MM.1S (cell line): ENCODE measurements at regions not wholly inside any gene's neighbourhood (a gene's known extent, or its start where the extent isn't known, plus 50 kb on each side); places are given as distances from the start of the nearest gene placed in this dataset.
A peak's percentile ranks its signal among the peaks of the same experiment; 100 is the strongest.

ENCODE experiments used
- DNase-seq: peaks from one replicate; pipeline ENCODE4 v3.0.0-alpha.2; 2015
- H2AFZ ChIP-seq: fragments of 300-600 bp; sonication (generic); 2 replicates; pipeline ENCODE4 v1.6.0; 2016; ENCODE audit warnings: antibody characterized with exemption, low read length
- H3F3A ChIP-seq: fragments of 300-600 bp; sonication (generic); 2 replicates; pipeline ENCODE4 v1.6.1; 2016; ENCODE audit warnings: mild to moderate bottlenecking, antibody characterized with exemption, low read length, moderate library complexity, mixed read lengths; ENCODE audit not compliant: insufficient read depth
- H3K27ac ChIP-seq: fragments of 300-600 bp; sonication (generic); 2 replicates; pipeline ENCODE4 v1.5.1; 2016; ENCODE audit warnings: mild to moderate bottlenecking, low read length
- H3K27me3 ChIP-seq: fragments of 300-600 bp; sonication (generic); replicated peaks from 2 replicates; pipeline ENCODE4 v1.6.0; 2016; ENCODE audit warnings: low read length; ENCODE audit not compliant: insufficient read depth
- H3K36me3 ChIP-seq: fragments of 300-600 bp; sonication (generic); replicated peaks from 2 replicates; pipeline ENCODE4 v1.6.1; 2016; ENCODE audit warnings: mild to moderate bottlenecking, low read length, mixed read lengths; ENCODE audit not compliant: insufficient read depth
- H3K4me1 ChIP-seq: fragments of 300-600 bp; sonication (generic); 2 replicates; pipeline ENCODE4 v1.6.1; 2016; ENCODE audit warnings: low read length, mixed read lengths
- H3K4me2 ChIP-seq: fragments of 300-600 bp; sonication (generic); 2 replicates; pipeline ENCODE4 v1.6.0; 2016; ENCODE audit warnings: low read depth, low read length
- H3K4me3 ChIP-seq: fragments of 300-600 bp; sonication (generic); 2 replicates; pipeline ENCODE4 v1.5.1; 2016; ENCODE audit warnings: low read length, mixed read lengths
- H3K79me2 ChIP-seq: fragments of 300-600 bp; sonication (generic); 2 replicates; pipeline ENCODE4 v1.6.1; 2016; ENCODE audit warnings: mixed run types, low read length, mixed read lengths
- H3K9ac ChIP-seq: fragments of 300-600 bp; sonication (generic); 2 replicates; pipeline ENCODE4 v1.6.1; 2016; ENCODE audit warnings: low read length, mixed read lengths
- H3K9me2 ChIP-seq: fragments of 300-600 bp; sonication (generic); replicated peaks from 2 replicates; pipeline ENCODE4 v1.6.1; 2016; ENCODE audit warnings: mild to moderate bottlenecking, low read length, mixed read lengths; ENCODE audit not compliant: insufficient read depth
- H3K9me3 ChIP-seq: fragments of 300-600 bp; sonication (generic); replicated peaks from 2 replicates; pipeline ENCODE4 v1.6.1; 2016; ENCODE audit warnings: mild to moderate bottlenecking, low read length, mixed read lengths; ENCODE audit not compliant: insufficient read depth
- H4K20me1 ChIP-seq: fragments of 300-600 bp; sonication (generic); 2 replicates; pipeline ENCODE4 v1.6.1; 2016; ENCODE audit warnings: mild to moderate bottlenecking, low read length, moderate library complexity, mixed read lengths; ENCODE audit not compliant: insufficient read depth
- EZH2 ChIP-seq: fragments of 300-600 bp; sonication (generic); optimal IDR thresholded peaks from 2 replicates; pipeline ENCODE3; 2017; ENCODE audit warnings: low read depth, mild to moderate bottlenecking, antibody characterized with exemption, low read length, mixed read lengths
- EZH2phosphoT487 ChIP-seq: fragments of 300-600 bp; sonication (generic); IDR thresholded peaks from 2 replicates; pipeline ENCODE4 v1.6.1; 2018; ENCODE audit warnings: antibody characterized with exemption, low read length
- TF ChIP-seq, protein P1 (sequence below): fragments of 300-600 bp; sonication (generic); IDR thresholded peaks from 2 replicates; pipeline ENCODE4 v1.5.1; 2016; ENCODE audit warnings: antibody characterized with exemption, low read length, mixed read lengths

DNA sequence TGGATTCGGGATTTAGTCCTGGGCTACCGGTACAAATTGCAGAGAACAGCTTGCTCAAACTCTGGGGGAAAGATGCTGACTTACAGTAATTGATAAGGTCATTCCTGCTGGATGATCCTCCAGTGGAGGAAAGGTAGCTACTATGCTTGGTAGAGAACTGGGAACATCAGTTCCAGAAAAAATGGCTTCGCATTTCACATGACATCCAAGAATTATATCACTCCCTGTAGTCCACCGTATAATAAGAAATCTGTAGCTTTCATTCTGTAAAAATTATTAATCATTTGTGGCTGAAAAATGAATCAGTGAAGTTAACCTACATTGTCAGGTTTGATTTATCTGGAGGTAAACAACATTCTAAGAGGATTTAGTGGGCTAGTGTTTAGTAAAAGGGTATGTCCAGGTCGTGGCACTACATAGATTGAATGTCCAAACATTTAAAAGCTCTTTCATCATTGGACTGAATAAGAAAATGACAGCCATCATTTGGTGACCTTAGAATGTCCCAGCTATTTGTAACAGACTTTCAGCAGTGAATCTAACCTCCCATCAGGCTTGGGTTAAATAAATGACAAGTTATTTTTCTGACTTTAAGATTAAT lies 203.2 kb upstream of the TMCO5A start:
- H4K20me1 ChIP-seq, result no peaks in the 10 kb centered on the region
- H3K4me3 ChIP-seq, result no peak overlapping the region
- no peak overlapping the region for H3K27ac ChIP-seq
- no peaks in the 10 kb centered on the region for H3K36me3 ChIP-seq
- TF ChIP-seq, protein P1, sequence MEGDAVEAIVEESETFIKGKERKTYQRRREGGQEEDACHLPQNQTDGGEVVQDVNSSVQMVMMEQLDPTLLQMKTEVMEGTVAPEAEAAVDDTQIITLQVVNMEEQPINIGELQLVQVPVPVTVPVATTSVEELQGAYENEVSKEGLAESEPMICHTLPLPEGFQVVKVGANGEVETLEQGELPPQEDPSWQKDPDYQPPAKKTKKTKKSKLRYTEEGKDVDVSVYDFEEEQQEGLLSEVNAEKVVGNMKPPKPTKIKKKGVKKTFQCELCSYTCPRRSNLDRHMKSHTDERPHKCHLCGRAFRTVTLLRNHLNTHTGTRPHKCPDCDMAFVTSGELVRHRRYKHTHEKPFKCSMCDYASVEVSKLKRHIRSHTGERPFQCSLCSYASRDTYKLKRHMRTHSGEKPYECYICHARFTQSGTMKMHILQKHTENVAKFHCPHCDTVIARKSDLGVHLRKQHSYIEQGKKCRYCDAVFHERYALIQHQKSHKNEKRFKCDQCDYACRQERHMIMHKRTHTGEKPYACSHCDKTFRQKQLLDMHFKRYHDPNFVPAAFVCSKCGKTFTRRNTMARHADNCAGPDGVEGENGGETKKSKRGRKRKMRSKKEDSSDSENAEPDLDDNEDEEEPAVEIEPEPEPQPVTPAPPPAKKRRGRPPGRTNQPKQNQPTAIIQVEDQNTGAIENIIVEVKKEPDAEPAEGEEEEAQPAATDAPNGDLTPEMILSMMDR, result no peak
- TF ChIP-seq EZH2 (no peak), EZH2phosphoT487 (no peak)
- no peaks in the 10 kb centered on the region for H3K9me3 ChIP-seq
- H3F3A ChIP-seq, result no peaks in the 10 kb centered on the region
- H3K4me2 ChIP-seq, result no peak overlapping the region
- no peak for DNase-seq
- no peak overlapping the region for H2AFZ ChIP-seq
- no peaks in the 10 kb centered on the region for H3K4me1 ChIP-seq
- H3K9ac ChIP-seq, result no peak overlapping the region
- H3K79me2 ChIP-seq, result no peaks in the 10 kb centered on the region
- no peaks in the 10 kb centered on the region for H3K9me2 ChIP-seq
- H3K27me3 ChIP-seq, result no peaks in the 10 kb centered on the region

DNA sequence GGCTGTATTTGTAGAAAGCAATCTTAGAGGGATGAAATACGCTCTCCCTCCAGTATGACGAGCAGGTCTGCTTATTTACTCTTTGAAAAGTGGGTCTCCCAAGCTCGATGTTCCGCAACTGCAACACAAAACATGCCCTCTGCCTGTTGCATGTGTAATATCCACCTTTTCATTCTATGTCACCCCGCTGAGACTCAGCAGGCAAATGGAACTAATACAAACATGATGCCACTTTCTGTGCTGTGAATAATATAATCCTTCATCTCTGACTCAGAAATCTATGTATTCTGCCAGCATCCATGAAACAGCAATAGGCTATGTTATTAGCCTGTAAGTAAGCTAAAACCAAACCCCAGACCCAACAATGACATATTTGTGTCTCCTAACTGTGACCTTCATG lies 200.8 kb upstream of the TMCO5A start:
- Histone ChIP-seq H3K79me2 (no peaks in the 10 kb centered on the region), H3K36me3 (no peaks in the 10 kb centered on the region), H2AFZ (no peak overlapping the region), H3F3A (no peaks in the 10 kb centered on the region), H3K9me3 (no peaks in the 10 kb centered on the region), H3K4me1 (no peaks in the 10 kb centered on the region), H3K27ac (no peak overlapping the region), H3K9me2 (no peaks in the 10 kb centered on the region), H4K20me1 (no peaks in the 10 kb centered on the region), H3K4me3 (no peak overlapping the region), H3K4me2 (no peak overlapping the region), H3K9ac (no peak overlapping the region), H3K27me3 (no peaks in the 10 kb centered on the region)
- no peak for DNase-seq
- TF ChIP-seq EZH2 (no peak), EZH2phosphoT487 (no peak)
- TF ChIP-seq, protein P1, result no peak

DNA sequence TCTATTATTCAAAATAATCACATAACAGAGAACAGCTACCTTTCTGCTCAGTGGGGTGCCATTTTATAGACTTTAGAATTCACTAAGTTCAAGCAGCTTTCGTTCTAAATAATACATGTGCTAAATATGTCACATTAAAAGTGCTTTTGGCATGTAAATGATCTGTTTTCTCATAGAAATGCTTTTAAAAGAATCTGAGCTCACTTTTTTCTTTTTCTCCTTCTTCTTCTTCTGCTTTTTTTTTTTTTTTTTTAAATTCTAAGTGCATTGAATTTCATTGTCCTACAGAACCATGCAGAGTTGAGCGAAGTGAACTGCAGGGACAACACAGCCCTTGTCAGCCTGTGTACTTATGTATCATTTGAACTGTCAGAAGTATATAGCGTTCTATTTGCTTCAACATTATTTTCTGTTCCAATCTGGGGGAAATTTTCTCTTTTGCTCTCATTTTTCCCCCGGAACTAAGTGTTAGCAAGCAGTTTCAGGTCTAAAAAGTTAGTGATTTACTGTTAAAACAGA lies 193.8 kb upstream of the TMCO5A start:
- no peaks in the 10 kb centered on the region for H3K79me2 ChIP-seq
- TF ChIP-seq EZH2phosphoT487 (no peak), EZH2 (no peak)
- TF ChIP-seq, protein P1, result no peak
- no peaks in the 10 kb centered on the region for H3K4me1 ChIP-seq
- H2AFZ ChIP-seq, result no peak overlapping the region
- 0 out of 2 replicates have a peak overlapping the region, but pooled peaks have one; percentile 9 for H3K4me2 ChIP-seq
- no peaks in the 10 kb centered on the region for H3F3A ChIP-seq
- no peaks in the 10 kb centered on the region for H3K9me3 ChIP-seq
- no peaks in the 10 kb centered on the region for H3K36me3 ChIP-seq
- no peaks in the 10 kb centered on the region for H4K20me1 ChIP-seq
- no peak overlapping the region for H3K9ac ChIP-seq
- no peaks in the 10 kb centered on the region for H3K9me2 ChIP-seq
- no peak for DNase-seq
- H3K27ac ChIP-seq, result no peak overlapping the region
- H3K27me3 ChIP-seq, result no peaks in the 10 kb centered on the region
- no peak overlapping the region for H3K4me3 ChIP-seq
